ENCODE measurements at regions not wholly inside any gene's neighbourhood (a gene's known extent, or its start where the extent isn't known, plus 50 kb on each side); places are given as distances from the start of the nearest gene placed in this dataset.

DNA sequence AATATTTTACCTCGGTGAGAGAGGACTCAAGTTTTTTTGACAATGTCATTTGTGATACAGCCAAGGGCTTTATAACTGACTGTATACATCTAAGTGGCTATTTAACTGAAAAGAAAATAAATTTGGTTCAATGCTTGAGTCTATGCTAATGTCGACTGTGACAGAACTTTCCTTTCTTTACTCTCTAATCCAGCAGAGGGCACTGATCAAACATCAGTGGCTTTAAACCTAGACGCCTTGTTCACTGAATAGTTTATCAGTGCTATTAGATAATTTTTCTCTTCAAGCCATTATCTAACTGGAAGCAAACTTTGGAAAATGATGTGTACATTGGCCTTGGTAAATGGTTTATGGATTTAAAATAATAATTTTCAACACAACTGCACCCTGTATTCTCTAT is 285.1 kb downstream of the CHL1 start:
- no peak overlapping the region; a peak in 1 of 4 replicates for H3K4me3 ChIP-seq (ENCODE audit: low read depth in 2 of 2, low read length in 1 of 2)
- H4K20me1 ChIP-seq (ENCODE audit: insufficient read depth): no peaks in the 10 kb centered on the region
- no peaks in the 10 kb centered on the region for H3K9me3 ChIP-seq
- POLR2A ChIA-PET: no interaction called here
- peak; percentile 12; the same call in 1 of the 2 replicates for TF ChIP-seq SMC3 (IDR thresholded peaks at IDR 0.05; ENCODE audit: low read depth, low read length)
- TF ChIP-seq, protein P1, sequence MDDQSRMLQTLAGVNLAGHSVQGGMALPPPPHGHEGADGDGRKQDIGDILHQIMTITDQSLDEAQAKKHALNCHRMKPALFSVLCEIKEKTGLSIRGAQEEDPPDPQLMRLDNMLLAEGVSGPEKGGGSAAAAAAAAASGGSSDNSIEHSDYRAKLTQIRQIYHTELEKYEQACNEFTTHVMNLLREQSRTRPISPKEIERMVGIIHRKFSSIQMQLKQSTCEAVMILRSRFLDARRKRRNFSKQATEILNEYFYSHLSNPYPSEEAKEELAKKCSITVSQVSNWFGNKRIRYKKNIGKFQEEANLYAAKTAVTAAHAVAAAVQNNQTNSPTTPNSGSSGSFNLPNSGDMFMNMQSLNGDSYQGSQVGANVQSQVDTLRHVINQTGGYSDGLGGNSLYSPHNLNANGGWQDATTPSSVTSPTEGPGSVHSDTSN (IDR thresholded peaks at IDR 0.05): no peak
- TF ChIP-seq JUND (IDR thresholded peaks at IDR 0.05): no peak
- no peak for TF ChIP-seq GATA2 (CRISPR knock-in tag; IDR thresholded peaks at IDR 0.05)
- TF ChIP-seq, protein P2, sequence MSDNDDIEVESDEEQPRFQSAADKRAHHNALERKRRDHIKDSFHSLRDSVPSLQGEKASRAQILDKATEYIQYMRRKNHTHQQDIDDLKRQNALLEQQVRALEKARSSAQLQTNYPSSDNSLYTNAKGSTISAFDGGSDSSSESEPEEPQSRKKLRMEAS (IDR thresholded peaks at IDR 0.05; ENCODE audit: low read depth): no peak
- TF ChIP-seq YY1 (IDR thresholded peaks at IDR 0.05; ENCODE audit: low read depth): no peak
- TF ChIP-seq, protein P3, sequence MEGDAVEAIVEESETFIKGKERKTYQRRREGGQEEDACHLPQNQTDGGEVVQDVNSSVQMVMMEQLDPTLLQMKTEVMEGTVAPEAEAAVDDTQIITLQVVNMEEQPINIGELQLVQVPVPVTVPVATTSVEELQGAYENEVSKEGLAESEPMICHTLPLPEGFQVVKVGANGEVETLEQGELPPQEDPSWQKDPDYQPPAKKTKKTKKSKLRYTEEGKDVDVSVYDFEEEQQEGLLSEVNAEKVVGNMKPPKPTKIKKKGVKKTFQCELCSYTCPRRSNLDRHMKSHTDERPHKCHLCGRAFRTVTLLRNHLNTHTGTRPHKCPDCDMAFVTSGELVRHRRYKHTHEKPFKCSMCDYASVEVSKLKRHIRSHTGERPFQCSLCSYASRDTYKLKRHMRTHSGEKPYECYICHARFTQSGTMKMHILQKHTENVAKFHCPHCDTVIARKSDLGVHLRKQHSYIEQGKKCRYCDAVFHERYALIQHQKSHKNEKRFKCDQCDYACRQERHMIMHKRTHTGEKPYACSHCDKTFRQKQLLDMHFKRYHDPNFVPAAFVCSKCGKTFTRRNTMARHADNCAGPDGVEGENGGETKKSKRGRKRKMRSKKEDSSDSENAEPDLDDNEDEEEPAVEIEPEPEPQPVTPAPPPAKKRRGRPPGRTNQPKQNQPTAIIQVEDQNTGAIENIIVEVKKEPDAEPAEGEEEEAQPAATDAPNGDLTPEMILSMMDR (IDR thresholded peaks at IDR 0.05): peak; percentile 19; the same call in 1 of the 2 replicates
- TF ChIP-seq TEAD4 (IDR thresholded peaks at IDR 0.05; ENCODE audit: borderline replicate concordance, insufficient read depth): no peak
- peak; percentile 60 for TF ChIP-seq RAD21 (IDR thresholded peaks at IDR 0.05; ENCODE audit: low read length)
- no peak for TF ChIP-seq MXI1 (IDR thresholded peaks at IDR 0.05; ENCODE audit: low read depth, low read length)
- TF ChIP-seq SIN3A (IDR thresholded peaks at IDR 0.05; ENCODE audit: borderline replicate concordance, low read depth, low read length): no peak
- no peak for TF ChIP-seq TCF12 (IDR thresholded peaks at IDR 0.05)
- TF ChIP-seq, protein P4, sequence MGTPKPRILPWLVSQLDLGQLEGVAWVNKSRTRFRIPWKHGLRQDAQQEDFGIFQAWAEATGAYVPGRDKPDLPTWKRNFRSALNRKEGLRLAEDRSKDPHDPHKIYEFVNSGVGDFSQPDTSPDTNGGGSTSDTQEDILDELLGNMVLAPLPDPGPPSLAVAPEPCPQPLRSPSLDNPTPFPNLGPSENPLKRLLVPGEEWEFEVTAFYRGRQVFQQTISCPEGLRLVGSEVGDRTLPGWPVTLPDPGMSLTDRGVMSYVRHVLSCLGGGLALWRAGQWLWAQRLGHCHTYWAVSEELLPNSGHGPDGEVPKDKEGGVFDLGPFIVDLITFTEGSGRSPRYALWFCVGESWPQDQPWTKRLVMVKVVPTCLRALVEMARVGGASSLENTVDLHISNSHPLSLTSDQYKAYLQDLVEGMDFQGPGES (IDR thresholded peaks at IDR 0.05; ENCODE audit: low read depth, low read length): no peak
- TF ChIP-seq MEF2A (IDR thresholded peaks at IDR 0.05; ENCODE audit: borderline replicate concordance, low read depth): no peak
- no peak for TF ChIP-seq FOXM1 (IDR thresholded peaks at IDR 0.05; ENCODE audit: low read depth)
- no peaks in the 10 kb centered on the region for H3K79me2 ChIP-seq (ENCODE audit: insufficient read depth)
- H3K4me1 ChIP-seq (ENCODE audit: control insufficient read depth in 1 of 2, insufficient read depth in 2 of 2, low read depth in 1 of 2, low read length in 1 of 2): no peaks in the 10 kb centered on the region
- H3K9me2 ChIP-seq: no peaks in the 10 kb centered on the region
- WGBS (ENCODE audit: low lambda C conversion rate): 19% methylated on average over 3 of the region's 3 CpGs
- no peak overlapping the region for H2AFZ ChIP-seq (ENCODE audit: low read depth)
- H3K27me3 ChIP-seq (ENCODE audit: insufficient read depth): no peaks in the 10 kb centered on the region
- DNase-seq: peak; percentile 36
- H3K9ac ChIP-seq: no peak overlapping the region
- H3F3A ChIP-seq (replicated peaks; ENCODE audit: insufficient read depth): no peaks in the 10 kb centered on the region
- H3K36me3 ChIP-seq (replicated peaks in 1 of 2; ENCODE audit: control insufficient read depth in 1 of 2, insufficient read depth in 2 of 2, low read length in 1 of 2): no peaks in the 10 kb centered on the region
- no peak overlapping the region for H3K4me2 ChIP-seq
- CTCF ChIA-PET: no interaction called here
- H3K27ac ChIP-seq (ENCODE audit: low read depth in 2 of 2, low read length in 1 of 2): no peak overlapping the region

DNA sequence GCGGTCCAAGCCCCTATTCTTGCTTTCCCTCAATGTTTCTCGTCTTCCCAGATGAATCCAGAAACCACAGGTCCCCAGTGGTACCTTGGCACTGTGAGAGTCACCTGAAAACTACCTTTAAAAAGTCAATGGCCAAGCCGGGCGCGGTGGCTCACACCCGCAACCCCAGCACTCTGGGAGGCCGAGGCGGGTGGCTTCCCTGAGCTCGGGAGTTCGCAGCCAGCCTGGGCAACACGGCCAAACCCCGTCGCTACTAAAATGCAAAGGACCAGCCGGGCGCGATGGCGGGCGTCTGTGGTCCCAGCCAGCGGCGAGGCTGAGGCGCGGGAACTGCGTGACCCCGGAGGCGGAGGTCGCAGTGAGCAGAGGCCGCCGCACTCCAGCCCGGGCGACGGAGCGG is 285.9 kb downstream of the CHL1 start:
- Histone ChIP-seq H2AFZ (ENCODE audit: low read depth) (no peak overlapping the region), H3K36me3 (replicated peaks in 1 of 2; ENCODE audit: control insufficient read depth in 1 of 2, insufficient read depth in 2 of 2, low read length in 1 of 2) (no peaks in the 10 kb centered on the region), H3F3A (replicated peaks; ENCODE audit: insufficient read depth) (no peaks in the 10 kb centered on the region), H3K27me3 (ENCODE audit: insufficient read depth) (no peaks in the 10 kb centered on the region), H3K9me3 (no peaks in the 10 kb centered on the region), H3K9me2 (no peaks in the 10 kb centered on the region), H3K9ac (no peak overlapping the region), H3K27ac (ENCODE audit: low read depth in 2 of 2, low read length in 1 of 2) (no peak overlapping the region), H3K4me2 (no peak overlapping the region), H3K4me1 (ENCODE audit: control insufficient read depth in 1 of 2, insufficient read depth in 2 of 2, low read depth in 1 of 2, low read length in 1 of 2) (no peaks in the 10 kb centered on the region), H3K4me3 (ENCODE audit: low read depth in 2 of 2, low read length in 1 of 2) (no peak overlapping the region), H3K79me2 (ENCODE audit: insufficient read depth) (no peaks in the 10 kb centered on the region), H4K20me1 (ENCODE audit: insufficient read depth) (no peaks in the 10 kb centered on the region)
- ChIA-PET CTCF (no interaction called here), POLR2A (no interaction called here)
- no peak for DNase-seq
- WGBS (ENCODE audit: low lambda C conversion rate): 88% methylated on average over 28 of the region's 32 CpGs
- TF ChIP-seq, protein P4 (IDR thresholded peaks at IDR 0.05; ENCODE audit: low read depth, low read length): no peak
- TF ChIP-seq, protein P3 (IDR thresholded peaks at IDR 0.05): no peak
- TF ChIP-seq MXI1 (IDR thresholded peaks at IDR 0.05; ENCODE audit: low read depth, low read length): no peak
- TF ChIP-seq, protein P5, sequence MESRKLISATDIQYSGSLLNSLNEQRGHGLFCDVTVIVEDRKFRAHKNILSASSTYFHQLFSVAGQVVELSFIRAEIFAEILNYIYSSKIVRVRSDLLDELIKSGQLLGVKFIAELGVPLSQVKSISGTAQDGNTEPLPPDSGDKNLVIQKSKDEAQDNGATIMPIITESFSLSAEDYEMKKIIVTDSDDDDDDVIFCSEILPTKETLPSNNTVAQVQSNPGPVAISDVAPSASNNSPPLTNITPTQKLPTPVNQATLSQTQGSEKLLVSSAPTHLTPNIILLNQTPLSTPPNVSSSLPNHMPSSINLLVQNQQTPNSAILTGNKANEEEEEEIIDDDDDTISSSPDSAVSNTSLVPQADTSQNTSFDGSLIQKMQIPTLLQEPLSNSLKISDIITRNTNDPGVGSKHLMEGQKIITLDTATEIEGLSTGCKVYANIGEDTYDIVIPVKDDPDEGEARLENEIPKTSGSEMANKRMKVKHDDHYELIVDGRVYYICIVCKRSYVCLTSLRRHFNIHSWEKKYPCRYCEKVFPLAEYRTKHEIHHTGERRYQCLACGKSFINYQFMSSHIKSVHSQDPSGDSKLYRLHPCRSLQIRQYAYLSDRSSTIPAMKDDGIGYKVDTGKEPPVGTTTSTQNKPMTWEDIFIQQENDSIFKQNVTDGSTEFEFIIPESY (IDR thresholded peaks at IDR 0.05; ENCODE audit: borderline replicate concordance, low read depth): no peak
- TF ChIP-seq GABPA (IDR thresholded peaks at IDR 0.05; ENCODE audit: low read depth): no peak
